ENCODE measurements at regions not wholly inside any gene's neighbourhood (a gene's known extent, or its start where the extent isn't known, plus 50 kb on each side); places are given as distances from the start of the nearest gene placed in this dataset.

DNA sequence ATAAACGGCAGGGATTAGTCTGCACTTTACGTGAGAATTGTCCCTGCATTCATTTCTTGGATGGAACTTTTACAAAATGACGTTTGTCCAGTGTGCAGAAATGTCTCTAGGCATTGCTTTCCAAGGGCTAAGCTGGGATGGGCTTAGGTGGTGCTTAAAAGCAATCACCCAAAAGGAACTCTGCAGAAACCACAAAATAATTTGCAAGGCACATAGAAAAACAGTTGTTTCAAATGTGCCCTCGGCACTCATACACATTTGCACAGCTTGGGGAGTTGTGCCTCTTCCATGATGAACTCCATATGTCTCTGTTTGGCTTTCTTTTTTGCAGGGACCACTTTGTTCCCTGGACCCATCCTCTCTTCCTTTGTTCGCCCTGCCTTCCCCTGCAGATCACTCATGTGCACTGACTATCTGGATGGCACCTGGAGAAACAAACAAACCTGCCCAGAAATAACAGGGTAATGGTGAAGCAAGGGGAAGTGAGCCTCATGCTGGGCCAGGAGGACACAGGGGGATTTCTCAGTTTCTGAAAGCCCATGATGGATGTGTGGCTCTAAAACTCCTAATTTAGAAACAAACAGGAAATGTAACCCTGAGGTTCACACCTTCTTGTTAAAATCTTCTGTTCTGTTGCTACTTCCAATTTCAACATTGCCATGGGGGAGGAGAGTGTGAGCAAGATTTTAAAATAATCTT, 150.2 kb downstream of the SNX19 start:
- FAIRE-seq = no peak
- Histone ChIP-seq H3K4me1 (ENCODE audit: control insufficient read depth in 3 of 3, insufficient read depth in 2 of 3, low read depth in 1 of 3, low read length in 2 of 3) (peaks cover 0 to 11% (median 3%) of the 10 kb centered on the region in 3 donors), H3K36me3 (ENCODE audit: control insufficient read depth in 3 of 3, insufficient read depth in 2 of 3, low read depth in 1 of 3, low read length in 3 of 3) (no peaks in the 10 kb centered on the region), H3K27ac (ENCODE audit: low read depth in 1 of 3, low read length in 2 of 3) (no peak overlapping the region), H3K27me3 (ENCODE audit: control insufficient read depth in 3 of 3, insufficient read depth in 3 of 3, low read length in 3 of 3) (peaks cover 0 to 18% (median 0%) of the 10 kb centered on the region in 3 donors), H3K9me3 (ENCODE audit: control insufficient read depth in 2 of 2, insufficient read depth in 1 of 2, low read depth in 1 of 2, low read length in 1 of 2) (peaks cover 0 to 7% of the 10 kb centered on the region in 2 donors), H3K4me3 (ENCODE audit: low read depth in 1 of 3, low read length in 3 of 3) (no peak overlapping the region)
- no peak for DNase-seq
- 63 to 71% (median 66%) methylated on average over 5 of the region's 5 CpGs for WGBS, 3 donors

DNA sequence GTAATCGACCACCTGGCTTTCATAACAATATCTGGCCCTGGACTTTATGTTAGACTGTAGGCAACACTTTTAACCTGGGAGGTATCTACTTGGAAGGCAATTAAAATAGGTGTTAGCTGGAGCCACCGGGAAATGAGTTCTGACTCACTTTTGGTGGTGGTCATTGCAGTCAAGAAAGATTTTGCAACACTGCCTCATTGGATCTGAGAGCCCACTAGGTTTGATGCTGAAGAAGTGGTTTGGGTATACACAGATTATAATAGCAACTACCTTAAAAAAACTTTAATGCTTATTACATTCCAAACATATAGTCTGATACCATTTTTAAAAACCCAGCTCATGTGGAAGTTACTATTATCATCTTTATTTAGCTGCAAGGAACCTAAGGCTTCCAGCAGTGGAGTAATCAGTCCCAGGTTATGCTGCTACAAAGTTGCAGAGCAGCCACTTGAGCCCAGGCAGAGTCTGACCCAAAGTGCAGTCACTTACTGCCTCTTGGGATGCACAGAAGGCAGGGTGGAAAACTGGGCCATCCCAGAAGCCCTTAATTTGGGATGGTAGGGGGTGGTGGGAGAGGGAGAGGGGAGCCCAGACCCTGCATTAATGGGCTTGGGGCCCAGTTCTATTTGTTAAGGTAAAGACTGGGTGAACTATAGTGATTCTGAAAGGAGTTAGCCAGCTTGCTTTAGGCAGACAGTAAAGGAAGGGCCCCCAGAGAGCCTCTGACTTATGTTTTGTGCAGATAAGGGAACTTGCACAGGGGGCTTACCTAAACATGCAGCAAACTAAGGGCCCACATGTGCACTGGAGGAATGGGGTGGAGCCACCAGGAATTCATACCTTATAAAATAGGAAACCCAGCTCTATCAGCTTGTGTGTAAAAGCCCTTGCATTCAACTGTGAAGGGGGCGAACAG, 149.4 kb downstream of the SNX19 start:
- no peak for FAIRE-seq
- Histone ChIP-seq H3K4me3 (ENCODE audit: low read depth in 1 of 3, low read length in 3 of 3) (no peak overlapping the region), H3K27me3 (ENCODE audit: control insufficient read depth in 3 of 3, insufficient read depth in 3 of 3, low read length in 3 of 3) (peaks cover 0 to 15% (median 0%) of the 10 kb centered on the region in 3 donors), H3K36me3 (ENCODE audit: control insufficient read depth in 3 of 3, insufficient read depth in 2 of 3, low read depth in 1 of 3, low read length in 3 of 3) (no peaks in the 10 kb centered on the region), H3K4me1 (ENCODE audit: control insufficient read depth in 3 of 3, insufficient read depth in 2 of 3, low read depth in 1 of 3, low read length in 2 of 3) (peaks cover 0 to 11% (median 3%) of the 10 kb centered on the region in 3 donors), H3K27ac (ENCODE audit: low read depth in 1 of 3, low read length in 2 of 3) (no peak overlapping the region), H3K9me3 (ENCODE audit: control insufficient read depth in 2 of 2, insufficient read depth in 1 of 2, low read depth in 1 of 2, low read length in 1 of 2) (peaks cover 0 to 7% of the 10 kb centered on the region in 2 donors)
- WGBS, 3 donors = 54 to 63% (median 59%) methylated on average over 3 of the region's 3 CpGs
- no peak for DNase-seq

DNA sequence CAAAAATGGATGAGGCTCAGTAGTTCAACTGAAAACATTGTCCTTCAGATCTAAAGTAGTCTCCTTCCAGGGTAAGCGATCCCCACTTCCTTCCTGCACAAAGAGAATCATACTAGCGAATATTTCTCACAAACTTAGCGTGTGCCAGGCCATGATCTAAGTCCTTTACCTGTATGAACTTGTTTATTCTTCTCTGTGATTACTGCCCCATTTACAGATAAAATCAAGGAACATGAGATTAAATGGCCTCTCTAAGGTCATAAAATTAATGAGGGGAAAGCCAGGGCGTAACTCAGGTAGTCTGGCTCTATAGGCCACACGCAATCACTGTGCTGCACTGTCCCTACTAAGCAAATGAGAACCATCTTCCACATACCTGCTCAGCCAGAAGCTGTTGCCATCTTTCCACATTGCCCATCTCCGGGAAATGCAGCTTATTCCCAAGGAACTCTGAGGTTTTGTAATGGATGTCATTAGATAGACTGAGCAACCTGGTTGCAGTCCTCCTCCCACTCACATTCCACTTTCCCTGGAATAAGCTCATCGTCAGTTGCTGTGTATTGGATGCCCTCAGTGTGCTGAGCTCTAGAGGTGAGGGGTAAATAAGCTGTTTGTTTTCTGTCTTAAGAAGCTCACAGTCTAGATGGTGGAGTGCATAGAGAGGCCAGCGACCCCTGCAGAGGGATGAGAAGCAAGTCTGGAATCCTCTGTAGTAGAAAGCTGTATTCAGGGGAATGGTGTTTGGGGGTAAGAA, 146.3 kb downstream of the SNX19 start:
- Histone ChIP-seq H3K9me3 (ENCODE audit: control insufficient read depth in 2 of 2, insufficient read depth in 1 of 2, low read depth in 1 of 2, low read length in 1 of 2) (peaks cover 0 to 7% of the 10 kb centered on the region in 2 donors), H3K27me3 (ENCODE audit: control insufficient read depth in 3 of 3, insufficient read depth in 3 of 3, low read length in 3 of 3) (peaks cover 0 to 8% (median 0%) of the 10 kb centered on the region in 3 donors), H3K36me3 (ENCODE audit: control insufficient read depth in 3 of 3, insufficient read depth in 2 of 3, low read depth in 1 of 3, low read length in 3 of 3) (no peaks in the 10 kb centered on the region), H3K4me1 (ENCODE audit: control insufficient read depth in 3 of 3, insufficient read depth in 2 of 3, low read depth in 1 of 3, low read length in 2 of 3) (peaks cover 0 to 14% (median 3%) of the 10 kb centered on the region in 3 donors), H3K4me3 (ENCODE audit: low read depth in 1 of 3, low read length in 3 of 3) (no peak overlapping the region), H3K27ac (ENCODE audit: low read depth in 1 of 3, low read length in 2 of 3) (no peak overlapping the region)
- DNase-seq (peak; percentile 20 to 72), FAIRE-seq (no peak)
- 23 to 69% (median 45%) methylated on average over 8 of the region's 8 CpGs for WGBS, 3 donors

DNA sequence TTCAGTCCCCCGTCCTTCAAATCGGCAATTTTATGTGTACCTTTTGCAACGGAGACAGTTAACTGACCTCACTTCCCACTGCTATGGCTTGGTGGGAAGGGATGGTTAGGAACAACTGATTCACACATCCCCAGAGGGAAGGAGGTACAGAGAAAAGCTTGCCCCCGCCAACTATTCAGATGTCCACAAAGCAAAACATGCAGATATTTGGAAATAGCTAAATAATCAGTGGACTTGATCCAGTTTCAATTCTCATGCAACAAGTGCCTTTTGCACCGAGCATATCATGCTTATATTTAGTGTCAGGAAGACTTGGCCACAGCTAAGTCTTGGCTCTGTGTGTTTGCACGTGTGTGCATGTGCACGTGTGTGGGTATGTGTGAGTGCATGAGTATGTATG, 144.6 kb downstream of the SNX19 start:
- WGBS, 3 donors = 68 to 88% (median 76%) methylated on average over 7 of the region's 7 CpGs
- Histone ChIP-seq H3K36me3 (ENCODE audit: control insufficient read depth in 3 of 3, insufficient read depth in 2 of 3, low read depth in 1 of 3, low read length in 3 of 3) (no peaks in the 10 kb centered on the region), H3K4me3 (ENCODE audit: low read depth in 1 of 3, low read length in 3 of 3) (no peak overlapping the region), H3K27me3 (ENCODE audit: control insufficient read depth in 3 of 3, insufficient read depth in 3 of 3, low read length in 3 of 3) (peaks cover 0 to 2% (median 0%) of the 10 kb centered on the region in 3 donors), H3K4me1 (ENCODE audit: control insufficient read depth in 3 of 3, insufficient read depth in 2 of 3, low read depth in 1 of 3, low read length in 2 of 3) (peaks cover 0 to 14% (median 3%) of the 10 kb centered on the region in 3 donors), H3K27ac (ENCODE audit: low read depth in 1 of 3, low read length in 2 of 3) (no peak overlapping the region), H3K9me3 (ENCODE audit: control insufficient read depth in 2 of 2, insufficient read depth in 1 of 2, low read depth in 1 of 2, low read length in 1 of 2) (peaks cover 0 to 7% of the 10 kb centered on the region in 2 donors)
- DNase-seq (no peak), FAIRE-seq (no peak)

DNA sequence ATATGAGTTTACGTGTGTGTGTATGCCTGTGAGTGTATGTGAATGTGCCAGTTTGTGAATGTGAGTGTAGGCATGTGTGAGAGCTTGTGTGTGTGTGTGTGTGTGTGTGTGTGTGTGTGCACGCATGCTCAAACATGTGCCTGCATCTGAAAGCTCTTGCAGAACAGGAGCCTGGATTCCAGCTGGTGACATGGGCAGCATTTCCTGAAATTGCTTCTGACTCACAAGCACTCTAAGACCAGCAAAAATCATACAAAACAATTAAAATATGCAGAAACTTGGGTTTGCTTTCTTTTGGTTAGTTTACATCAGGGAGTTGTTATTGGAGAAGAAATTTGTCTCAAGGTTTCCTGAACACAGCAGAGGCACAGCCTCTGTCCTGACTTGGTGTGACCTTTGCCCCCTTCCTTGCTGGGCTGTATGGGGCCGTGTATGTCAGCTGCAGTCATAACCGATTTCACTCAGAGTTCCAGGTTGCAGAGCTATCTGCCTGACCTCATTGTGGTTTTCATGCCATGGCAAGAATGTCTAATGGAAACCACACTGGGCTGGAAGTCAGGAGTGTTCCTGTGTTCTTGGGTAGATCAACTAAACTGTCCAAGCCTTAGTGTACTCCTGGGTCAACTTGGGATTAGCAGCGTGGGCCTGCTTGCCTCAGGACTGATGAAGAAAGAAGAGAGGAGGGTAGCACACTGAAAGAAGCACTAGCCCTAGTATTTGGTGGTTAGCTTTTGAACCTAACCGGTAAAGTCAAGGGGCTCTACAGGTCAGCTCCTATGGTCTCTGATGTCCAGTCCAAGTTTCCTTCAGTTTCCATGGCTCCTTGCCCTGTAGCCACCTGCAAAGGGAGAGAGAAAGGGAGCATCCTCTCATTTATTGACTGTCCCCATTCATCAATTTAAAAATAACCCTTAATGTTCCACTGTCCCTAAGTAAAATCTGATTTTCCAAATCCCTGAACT, 143.7 kb downstream of the SNX19 start:
- DNase-seq (peak; percentile 66), FAIRE-seq (no peak)
- H3K4me3 ChIP-seq (ENCODE audit: low read depth in 1 of 3, low read length in 3 of 3) = no peak overlapping the region
- H3K9me3 ChIP-seq (ENCODE audit: control insufficient read depth in 2 of 2, insufficient read depth in 1 of 2, low read depth in 1 of 2, low read length in 1 of 2) = no peaks in the 10 kb centered on the region
- peak overlapping the region in 1 of 3 donors; percentile 2 for H3K27ac ChIP-seq (ENCODE audit: low read depth in 1 of 3, low read length in 2 of 3)
- WGBS, 3 donors = 42 to 44% (median 43%) methylated on average over 6 of the region's 6 CpGs
- H3K27me3 ChIP-seq (ENCODE audit: control insufficient read depth in 3 of 3, insufficient read depth in 3 of 3, low read length in 3 of 3) = peaks cover 0 to 2% (median 0%) of the 10 kb centered on the region in 3 donors
- H3K4me1 ChIP-seq (ENCODE audit: control insufficient read depth in 3 of 3, insufficient read depth in 2 of 3, low read depth in 1 of 3, low read length in 2 of 3) = peaks cover 0 to 14% (median 3%) of the 10 kb centered on the region in 3 donors
- no peaks in the 10 kb centered on the region for H3K36me3 ChIP-seq (ENCODE audit: control insufficient read depth in 3 of 3, insufficient read depth in 2 of 3, low read depth in 1 of 3, low read length in 3 of 3)

DNA sequence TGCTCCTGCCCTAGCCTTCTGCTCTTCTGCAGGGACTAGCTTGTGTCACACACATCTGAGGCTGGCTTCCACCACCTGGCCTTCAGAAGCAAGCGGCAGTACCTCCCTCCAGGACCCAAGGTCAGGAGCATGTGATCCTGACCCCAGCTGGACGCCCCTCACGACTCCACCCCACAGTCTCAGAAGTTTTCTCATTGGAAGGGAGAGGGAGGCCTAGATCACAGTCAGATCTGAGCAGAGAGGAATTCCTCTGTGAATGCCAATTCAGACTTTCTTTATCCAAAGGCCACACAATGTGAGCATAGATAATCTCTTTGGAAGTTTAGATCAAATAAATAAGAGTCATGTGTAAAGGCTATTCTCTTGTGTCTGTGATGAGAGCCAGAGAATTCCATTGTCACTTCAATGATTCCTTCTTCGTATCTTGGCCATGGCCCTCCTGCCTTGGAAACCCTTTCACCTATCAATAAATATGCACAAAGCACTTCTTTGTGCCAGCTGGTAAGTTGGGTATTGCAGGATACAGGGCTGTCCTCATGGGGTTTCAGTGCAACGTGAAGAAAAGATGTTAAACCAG, 142.9 kb downstream of the SNX19 start:
- no peaks in the 10 kb centered on the region for H3K27me3 ChIP-seq (ENCODE audit: control insufficient read depth in 3 of 3, insufficient read depth in 3 of 3, low read length in 3 of 3)
- FAIRE-seq = no peak
- WGBS, 3 donors = 82 to 90% (median 85%) methylated on average over 5 of the region's 5 CpGs
- no peaks in the 10 kb centered on the region for H3K9me3 ChIP-seq (ENCODE audit: control insufficient read depth in 2 of 2, insufficient read depth in 1 of 2, low read depth in 1 of 2, low read length in 1 of 2)
- no peaks in the 10 kb centered on the region for H3K36me3 ChIP-seq (ENCODE audit: control insufficient read depth in 3 of 3, insufficient read depth in 2 of 3, low read depth in 1 of 3, low read length in 3 of 3)
- H3K4me1 ChIP-seq (ENCODE audit: control insufficient read depth in 3 of 3, insufficient read depth in 2 of 3, low read depth in 1 of 3, low read length in 2 of 3) = peaks cover 0 to 14% (median 3%) of the 10 kb centered on the region in 3 donors
- DNase-seq = no peak
- H3K27ac ChIP-seq (ENCODE audit: low read depth in 1 of 3, low read length in 2 of 3) = peak overlapping the region in 1 of 3 donors; percentile 2
- no peak overlapping the region for H3K4me3 ChIP-seq (ENCODE audit: low read depth in 1 of 3, low read length in 3 of 3)

DNA sequence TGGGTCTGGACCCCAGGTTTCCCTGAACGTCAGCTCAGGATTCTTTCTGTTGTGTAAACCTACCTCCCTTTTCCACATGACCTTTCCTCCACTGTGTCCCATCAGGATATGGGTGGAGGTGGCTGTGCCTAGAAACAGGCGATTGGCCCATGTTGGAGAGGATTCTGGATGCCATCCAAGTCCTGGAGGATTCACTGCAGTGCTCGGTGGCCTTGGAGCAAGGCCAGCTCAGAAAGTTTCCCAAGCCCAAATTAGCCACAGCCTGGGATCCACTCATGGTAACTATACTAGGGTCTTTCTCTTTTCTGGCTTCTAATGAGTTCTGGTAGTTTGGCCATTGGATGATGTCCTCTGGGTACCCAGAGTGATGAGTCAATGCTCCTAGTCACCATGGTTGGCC, 141.6 kb downstream of the SNX19 start:
- H3K27ac ChIP-seq (ENCODE audit: low read depth in 1 of 3, low read length in 2 of 3) = no peak overlapping the region

More for the DNA sequence above, 141.6 kb downstream of the SNX19 start:
- no peaks in the 10 kb centered on the region for H3K27me3 ChIP-seq (ENCODE audit: control insufficient read depth in 3 of 3, insufficient read depth in 3 of 3, low read length in 3 of 3)
- no peaks in the 10 kb centered on the region for H3K9me3 ChIP-seq (ENCODE audit: control insufficient read depth in 2 of 2, insufficient read depth in 1 of 2, low read depth in 1 of 2, low read length in 1 of 2)
- H3K36me3 ChIP-seq (ENCODE audit: control insufficient read depth in 3 of 3, insufficient read depth in 2 of 3, low read depth in 1 of 3, low read length in 3 of 3) = no peaks in the 10 kb centered on the region
- peaks cover 0 to 10% (median 0%) of the 10 kb centered on the region in 3 donors for H3K4me1 ChIP-seq (ENCODE audit: control insufficient read depth in 3 of 3, insufficient read depth in 2 of 3, low read depth in 1 of 3, low read length in 2 of 3)
- H3K4me3 ChIP-seq (ENCODE audit: low read depth in 1 of 3, low read length in 3 of 3) = no peak overlapping the region
- FAIRE-seq (no peak), DNase-seq (no peak)
- WGBS, 3 donors = 46 to 49% (median 47%) methylated on average over 3 of the region's 3 CpGs

Measured in small intestine (tissue), 7 donors.